ENCODE measurements at regions not wholly inside any gene's neighbourhood (a gene's known extent, or its start where the extent isn't known, plus 50 kb on each side); places are given as distances from the start of the nearest gene placed in this dataset.

GRCh38 chr6:84943905-84944304, 179.5 kb upstream of the TBX18 start:
- TF ChIP-seq CTCF (IDR thresholded peaks at IDR 0.05) (no peak), POLR2A (IDR thresholded peaks at IDR 0.05) (no peak)
